HEK293 (cell line): ENCODE measurements at regions not wholly inside any gene's neighbourhood (a gene's known extent, or its start where the extent isn't known, plus 50 kb on each side); places are given as distances from the start of the nearest gene placed in this dataset.

ENCODE experiments used
- CTCF ChIA-PET: fragments of 350-600 bp; formaldehyde crosslinking; extraction: SDS; loops from one replicate; lab custom pipeline; 2021; ENCODE audit warnings: antibody characterized with exemption; lab: Yijun Ruan, JAX
- POLR2A ChIA-PET: fragments of 300-600 bp; formaldehyde crosslinking; extraction: SDS; loops from one replicate; lab custom pipeline; 2020; ENCODE audit warnings: antibody characterized with exemption, inconsistent platforms; lab: Yijun Ruan, JAX
- H3K27ac ChIP-seq: fragments of 200-500 bp; sonication (Bioruptor generic); 2 replicates; pipeline ENCODE4 v1.5.1; 2014; ENCODE audit warnings: low read depth, low read length, control low read depth, inconsistent platforms; ENCODE audit errors: extremely low read depth
- H3K36me3 ChIP-seq, 2 experiments: fragments of 200-500 bp in 1 of 2; sonication (Bioruptor generic) in 1 of 2; 1 replicate in 1 of 2; 2 replicates in 1 of 2; pipeline ENCODE4 v1.5.1; 2014 to 2017; ENCODE audit warnings: inconsistent platforms in 2 of 2, low read length in 2 of 2; ENCODE audit not compliant: control insufficient read depth in 2 of 2, insufficient read depth in 1 of 2
- H3K4me1 ChIP-seq: fragments of 200-500 bp; sonication (Bioruptor generic); 2 replicates; pipeline ENCODE4 v1.5.1; 2014; ENCODE audit warnings: mild to moderate bottlenecking, low read length, inconsistent platforms; ENCODE audit not compliant: control insufficient read depth, insufficient read depth
- H3K4me3 ChIP-seq: 2 replicates; pipeline ENCODE4 v1.5.1; 2011; ENCODE audit warnings: low read depth, mild to moderate bottlenecking, control low read depth, low read length, moderate library complexity
- H3K9me3 ChIP-seq: fragments of 200-500 bp; sonication (Bioruptor generic); 2 replicates; pipeline ENCODE4 v1.5.1; 2014; ENCODE audit warnings: low read depth, low read length, inconsistent platforms; ENCODE audit not compliant: control insufficient read depth, insufficient read depth
- MZF1 ChIP-seq: fragments of 450-650 bp; formaldehyde crosslinking; IDR thresholded peaks from 2 replicates; pipeline ENCODE4 v1.5.1; 2017; ENCODE audit warnings: missing biosample characterization, missing genetic modification characterization, borderline replicate concordance
- PRDM6 ChIP-seq: fragments of 450-650 bp; formaldehyde crosslinking; IDR thresholded peaks from 2 replicates; pipeline ENCODE4 v1.5.1; 2017; ENCODE audit warnings: missing biosample characterization, missing genetic modification characterization
- RBAK ChIP-seq: fragments of 450-650 bp; formaldehyde crosslinking; IDR thresholded peaks from 2 replicates; pipeline ENCODE4 v1.5.1; 2016; ENCODE audit warnings: missing biosample characterization, missing genetic modification characterization
- REST ChIP-seq: fragments of 450-650 bp; formaldehyde crosslinking; IDR thresholded peaks from 2 replicates; pipeline ENCODE4 v1.5.1; 2016; ENCODE audit warnings: missing biosample characterization, missing genetic modification characterization
- TCF7L2 ChIP-seq: IDR thresholded peaks from 2 replicates; pipeline ENCODE4 v1.6.1; 2011; ENCODE audit warnings: low read depth, mild to moderate bottlenecking, inconsistent platforms, low read length, moderate library complexity, borderline replicate concordance
- YY2 ChIP-seq: fragments of 450-650 bp; formaldehyde crosslinking; IDR thresholded peaks from 2 replicates; pipeline ENCODE4 v1.5.1; 2016; ENCODE audit warnings: missing biosample characterization, missing genetic modification characterization
- ZFP3 ChIP-seq: fragments of 450-650 bp; formaldehyde crosslinking; IDR thresholded peaks from 2 replicates; pipeline ENCODE4 v1.5.1; 2016; ENCODE audit warnings: low read depth, missing biosample characterization, missing genetic modification characterization
- ZNF211 ChIP-seq: fragments of 450-650 bp; formaldehyde crosslinking; IDR thresholded peaks from 2 replicates; pipeline ENCODE4 v1.5.1; 2016; ENCODE audit warnings: low read depth, missing biosample characterization, missing genetic modification characterization
- ZNF324 ChIP-seq: fragments of 450-650 bp; formaldehyde crosslinking; IDR thresholded peaks from 2 replicates; pipeline ENCODE4 v1.5.1; 2016; ENCODE audit warnings: missing biosample characterization, missing genetic modification characterization
- ZNF354C ChIP-seq: fragments of 450-650 bp; formaldehyde crosslinking; IDR thresholded peaks from 2 replicates; pipeline ENCODE4 v1.5.1; 2016; ENCODE audit warnings: missing biosample characterization, missing genetic modification characterization, low read depth, borderline replicate concordance
- ZNF48 ChIP-seq: fragments of 450-650 bp; formaldehyde crosslinking; IDR thresholded peaks from 2 replicates; pipeline ENCODE4 v1.5.1; 2016; ENCODE audit warnings: missing biosample characterization, missing genetic modification characterization
- ZNF501 ChIP-seq: fragments of 450-650 bp; formaldehyde crosslinking; IDR thresholded peaks from 2 replicates; pipeline ENCODE4 v1.5.1; 2016; ENCODE audit warnings: missing biosample characterization, missing genetic modification characterization
- ZNF514 ChIP-seq: fragments of 450-650 bp; formaldehyde crosslinking; IDR thresholded peaks from 2 replicates; pipeline ENCODE4 v1.5.1; 2016; ENCODE audit warnings: missing biosample characterization, missing genetic modification characterization
- ZNF529 ChIP-seq: fragments of 450-650 bp; formaldehyde crosslinking; IDR thresholded peaks from 2 replicates; pipeline ENCODE4 v1.5.1; 2017; ENCODE audit warnings: missing genetic modification characterization, missing biosample characterization; ENCODE audit not compliant: insufficient replicate concordance
- ZNF544 ChIP-seq: fragments of 450-650 bp; formaldehyde crosslinking; IDR thresholded peaks from 2 replicates; pipeline ENCODE4 v1.5.0; 2017; ENCODE audit warnings: missing biosample characterization, missing genetic modification characterization
- ZNF658 ChIP-seq: fragments of 450-650 bp; formaldehyde crosslinking; IDR thresholded peaks from 2 replicates; pipeline ENCODE4; 2016; ENCODE audit warnings: missing biosample characterization, missing genetic modification characterization
- ZNF660 ChIP-seq: fragments of 450-650 bp; IDR thresholded peaks from 2 replicates; pipeline ENCODE4 v1.5.1; 2018; ENCODE audit warnings: missing biosample characterization, mild to moderate bottlenecking, missing genetic modification characterization
- TF ChIP-seq, protein P1 (sequence below): fragments of 450-650 bp; formaldehyde crosslinking; IDR thresholded peaks from 2 replicates; pipeline ENCODE4 v1.5.1; 2016; ENCODE audit warnings: missing biosample characterization, missing genetic modification characterization
- TF ChIP-seq, protein P2 (sequence below): fragments of 450-650 bp; formaldehyde crosslinking; IDR thresholded peaks from 2 replicates; pipeline ENCODE4 v1.5.1; 2016; ENCODE audit warnings: missing biosample characterization, missing genetic modification characterization

DNA sequence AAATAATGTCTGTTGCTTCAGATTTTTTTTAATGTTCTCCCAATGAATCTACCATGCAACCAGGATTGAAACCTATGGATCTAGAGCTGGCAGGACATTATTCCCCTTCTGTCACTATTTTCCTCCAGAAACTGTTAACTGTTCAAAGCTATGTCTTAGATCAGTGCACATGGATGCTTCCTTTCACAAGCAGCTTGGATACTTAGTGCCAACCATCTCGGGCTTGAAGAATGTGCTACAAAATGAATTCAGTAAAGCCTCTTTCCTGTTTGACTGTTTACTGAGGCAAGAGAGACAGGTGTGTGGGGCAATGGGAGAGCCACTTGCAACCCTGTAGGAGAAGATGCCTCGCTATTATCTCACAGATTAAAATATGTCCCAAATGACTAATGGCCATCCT is 774.8 kb downstream of the KCTD16 start:
- POLR2A ChIA-PET = no interaction called here
- CTCF ChIA-PET = no interaction called here
- Histone ChIP-seq H3K9me3 (no peaks in the 10 kb centered on the region), H3K4me1 (no peaks in the 10 kb centered on the region), H3K4me3 (no peak overlapping the region), H3K36me3 (no peaks in the 10 kb centered on the region), H3K27ac (no peak overlapping the region)
- no peak for TF ChIP-seq ZNF354C (tag by site-specific recombination)
- no peak for TF ChIP-seq TCF7L2
- TF ChIP-seq ZNF211 (tag by site-specific recombination) = no peak
- no peak for TF ChIP-seq RBAK (tag by site-specific recombination)
- TF ChIP-seq ZNF544 = no peak
- TF ChIP-seq, protein P1, sequence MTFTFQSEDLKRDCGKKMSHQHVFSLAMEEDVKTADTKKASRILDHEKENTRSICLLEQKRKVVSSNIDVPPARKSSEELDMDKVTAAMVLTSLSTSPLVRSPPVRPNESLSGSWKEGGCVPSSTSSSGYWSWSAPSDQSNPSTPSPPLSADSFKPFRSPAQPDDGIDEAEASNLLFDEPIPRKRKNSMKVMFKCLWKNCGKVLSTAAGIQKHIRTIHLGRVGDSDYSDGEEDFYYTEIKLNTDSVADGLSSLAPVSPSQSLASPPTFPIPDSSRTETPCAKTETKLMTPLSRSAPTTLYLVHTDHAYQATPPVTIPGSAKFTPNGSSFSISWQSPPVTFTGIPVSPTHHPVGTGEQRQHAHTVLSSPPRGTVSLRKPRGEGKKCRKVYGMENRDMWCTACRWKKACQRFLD (tag by site-specific recombination) = no peak
- no peak for TF ChIP-seq YY2 (tag by site-specific recombination)
- no peak for TF ChIP-seq ZFP3 (tag by site-specific recombination)
- no peak for TF ChIP-seq PRDM6
- TF ChIP-seq ZNF501 (tag by site-specific recombination) = no peak
- TF ChIP-seq ZNF658 (tag by site-specific recombination) = no peak

DNA sequence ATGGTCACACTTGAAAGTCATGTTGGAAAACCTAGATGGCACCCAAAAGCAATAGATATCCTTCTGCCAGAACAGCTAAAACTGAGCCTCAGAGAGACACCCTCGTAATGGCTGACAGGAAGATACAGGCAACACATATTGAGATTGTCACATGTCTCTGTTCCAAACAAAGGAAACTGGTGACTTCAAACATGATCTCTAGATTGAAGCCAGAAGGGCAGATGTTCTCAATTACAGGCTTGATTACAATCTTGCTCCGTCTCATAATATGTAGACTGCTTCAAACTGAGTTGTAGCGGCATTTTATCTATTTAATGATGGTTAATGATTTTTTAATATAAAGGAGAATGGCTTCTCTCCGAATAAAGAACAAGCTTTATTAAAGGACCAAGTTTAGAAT is 774.3 kb downstream of the KCTD16 start:
- Histone ChIP-seq H3K4me1 (no peaks in the 10 kb centered on the region), H3K27ac (no peak overlapping the region), H3K9me3 (no peaks in the 10 kb centered on the region), H3K36me3 (no peaks in the 10 kb centered on the region), H3K4me3 (no peak overlapping the region)
- no peak for TF ChIP-seq REST (tag by site-specific recombination)
- TF ChIP-seq ZNF48 = no peak
- TF ChIP-seq, protein P2, sequence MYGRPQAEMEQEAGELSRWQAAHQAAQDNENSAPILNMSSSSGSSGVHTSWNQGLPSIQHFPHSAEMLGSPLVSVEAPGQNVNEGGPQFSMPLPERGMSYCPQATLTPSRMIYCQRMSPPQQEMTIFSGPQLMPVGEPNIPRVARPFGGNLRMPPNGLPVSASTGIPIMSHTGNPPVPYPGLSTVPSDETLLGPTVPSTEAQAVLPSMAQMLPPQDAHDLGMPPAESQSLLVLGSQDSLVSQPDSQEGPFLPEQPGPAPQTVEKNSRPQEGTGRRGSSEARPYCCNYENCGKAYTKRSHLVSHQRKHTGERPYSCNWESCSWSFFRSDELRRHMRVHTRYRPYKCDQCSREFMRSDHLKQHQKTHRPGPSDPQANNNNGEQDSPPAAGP (tag by site-specific recombination) = no peak
- TF ChIP-seq ZNF324 (tag by site-specific recombination) = no peak
- no peak for TF ChIP-seq MZF1 (tag by site-specific recombination)
- TF ChIP-seq ZNF514 (tag by site-specific recombination) = no peak
- no peak for TF ChIP-seq ZNF660 (tag by site-specific recombination)
- TF ChIP-seq ZNF529 (tag by site-specific recombination) = no peak
- ChIA-PET POLR2A (no interaction called here), CTCF (no interaction called here)
